ENCODE measurements at regions not wholly inside any gene's neighbourhood (a gene's known extent, or its start where the extent isn't known, plus 50 kb on each side); places are given as distances from the start of the nearest gene placed in this dataset.
"Not testable (repeated sequence)": the region's sequence is repeated elsewhere in the genome, so short reads cannot be mapped to it uniquely, and the experiment has no call there.

DNA sequence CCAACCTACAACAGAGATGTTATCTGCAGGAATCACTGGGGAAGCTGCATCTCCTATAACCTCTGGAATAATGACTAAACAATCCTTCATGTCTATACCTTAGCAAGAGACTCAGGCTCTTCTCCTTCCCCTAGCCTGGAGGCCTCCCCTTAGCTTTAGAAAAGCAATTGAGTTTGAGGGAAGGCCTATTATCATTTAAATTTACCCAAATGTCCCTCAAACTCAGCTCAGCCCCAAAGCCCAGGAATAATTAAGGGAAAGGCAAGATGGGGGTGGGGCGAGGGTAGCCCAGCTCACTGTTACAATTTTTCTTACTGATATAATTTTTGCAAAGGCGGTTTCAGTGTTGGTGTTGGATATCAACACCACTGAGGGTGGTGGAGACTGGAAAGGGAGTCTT, 151.4 kb upstream of the EEA1 start:
- DNase-seq (ENCODE audit: low read depth in 2 of 2) = no peak

- DNase-seq (ENCODE audit: low read depth in 2 of 2) = no peak
Observed at GRCh38 chr12:93080994-93081809, 152.1 kb upstream of the EEA1 start.

DNA sequence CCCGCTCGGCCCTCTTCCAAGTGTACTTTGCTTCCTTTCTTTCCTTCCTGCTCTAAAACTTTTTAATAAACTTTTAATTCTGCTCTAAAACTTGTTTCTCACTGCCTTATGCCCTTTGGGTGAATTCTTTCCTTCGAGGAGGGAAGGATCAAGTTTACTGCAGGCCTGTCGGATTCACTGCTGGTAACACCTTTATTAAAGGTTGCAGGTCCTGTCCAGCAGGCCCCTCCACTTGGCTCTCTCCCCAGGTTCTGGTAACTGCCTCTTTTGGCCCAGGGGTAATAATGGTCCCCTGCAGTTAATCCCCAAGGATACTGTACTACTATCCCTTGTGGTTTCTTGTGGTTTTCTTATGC, 152.7 kb upstream of the EEA1 start:
- DNase-seq (ENCODE audit: low read depth in 2 of 2) = no peak

DNA sequence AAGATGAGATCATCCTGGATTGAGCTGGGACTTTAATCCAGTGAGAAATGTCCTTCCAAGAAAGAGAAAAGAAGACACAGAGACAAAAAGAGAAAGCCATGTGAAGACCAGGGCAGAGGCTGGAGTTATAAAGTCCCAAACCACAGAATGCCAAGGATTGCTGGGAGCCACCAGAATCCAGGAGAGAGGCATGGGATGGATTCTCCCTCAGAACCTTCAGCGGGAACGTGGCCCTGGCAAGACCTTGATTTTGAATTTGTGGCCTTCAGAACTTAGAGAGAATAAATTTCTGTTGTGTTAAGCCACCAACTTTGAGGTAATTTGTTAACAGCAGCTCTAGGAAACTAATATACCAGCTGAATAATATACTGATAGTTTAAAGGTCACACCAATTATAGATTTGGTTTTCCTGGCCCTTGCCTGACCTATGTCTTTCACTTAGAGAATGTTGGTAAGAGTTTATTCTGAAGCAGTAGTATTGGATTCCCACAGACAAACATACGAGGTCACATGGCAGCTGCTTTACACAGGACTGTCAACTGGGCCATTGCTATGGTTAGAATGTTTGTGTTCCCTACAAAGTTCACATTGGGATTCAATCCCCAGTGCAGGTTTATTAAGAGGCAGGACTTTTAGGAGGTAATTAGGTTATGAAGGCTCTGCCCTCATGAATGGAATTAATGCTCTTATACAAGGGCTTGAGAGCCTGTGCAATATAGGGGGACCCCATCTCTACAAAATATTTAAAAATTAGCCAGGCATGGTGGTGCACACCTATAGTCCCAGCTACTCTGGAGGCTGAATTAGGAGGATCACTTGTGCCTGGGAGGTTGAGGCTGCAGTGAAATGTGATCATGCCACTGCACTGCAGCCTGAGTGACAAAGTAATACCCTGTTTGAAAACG, 156.5 kb upstream of the EEA1 start:
- DNase-seq (ENCODE audit: low read depth in 2 of 2) = no peak

DNA sequence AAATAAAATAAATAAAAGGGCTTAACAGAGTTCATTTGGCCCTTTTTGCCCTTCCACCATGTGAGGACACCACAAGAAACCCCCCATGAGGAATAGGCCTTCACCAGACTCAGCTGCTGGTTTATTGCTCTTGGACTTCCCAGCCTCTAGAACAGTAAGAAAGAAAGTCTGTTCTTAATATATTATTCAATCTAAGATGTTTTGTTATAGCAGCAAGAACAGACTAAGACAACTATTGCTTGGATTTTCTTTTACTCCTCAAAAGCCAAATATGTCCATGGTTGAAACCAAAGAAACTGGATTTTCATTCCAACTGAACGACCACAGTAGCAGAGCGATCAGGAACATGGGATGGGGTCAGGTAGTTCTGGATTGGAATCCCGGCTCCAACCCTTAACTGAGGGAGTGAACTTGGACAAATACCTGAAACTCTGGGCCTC, 157.2 kb upstream of the EEA1 start:
- DNase-seq (ENCODE audit: low read depth in 2 of 2) = no peak

DNA sequence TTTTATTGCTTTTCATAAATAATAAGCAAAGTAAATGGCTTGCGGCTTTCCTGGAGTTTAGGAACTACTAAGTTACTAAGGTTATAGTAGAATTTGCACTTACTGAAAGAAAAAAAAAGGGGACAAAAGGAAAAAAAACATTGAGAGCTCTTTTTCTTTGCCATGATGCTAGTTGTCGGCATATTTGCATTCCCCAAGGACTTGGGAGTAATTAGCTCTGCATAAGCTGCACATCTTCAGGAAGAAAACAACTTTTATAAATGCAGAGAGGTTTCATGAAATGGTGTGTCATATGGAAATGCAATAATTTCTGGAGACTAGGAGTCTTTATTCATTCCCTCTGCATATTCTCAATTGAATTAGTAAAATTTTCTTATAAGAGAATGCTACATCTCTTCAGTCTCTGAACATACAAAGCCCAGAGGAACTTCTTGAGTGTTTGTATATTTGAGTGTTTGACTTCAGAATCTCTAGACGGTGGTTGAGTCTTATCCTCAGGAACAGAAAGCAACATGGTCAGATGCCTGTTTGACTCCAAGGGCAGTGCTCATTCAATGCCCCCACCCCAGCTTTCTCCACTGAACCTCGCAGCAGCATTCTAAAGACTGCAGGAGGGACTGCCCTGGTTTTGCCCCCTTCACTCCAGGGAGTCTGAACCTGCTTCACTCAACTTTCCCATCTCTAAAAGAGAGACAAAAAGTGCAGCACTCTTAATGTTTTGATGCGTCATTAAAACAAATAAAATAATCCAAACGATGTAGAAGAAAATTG, 158.9 kb upstream of the EEA1 start:
- DNase-seq (ENCODE audit: low read depth in 2 of 2) = no peak

GRCh38 chr12:93089805-93090569, 160.9 kb upstream of the EEA1 start:
- DNase-seq (ENCODE audit: low read depth in 2 of 2) = no peak

- DNase-seq (ENCODE audit: low read depth in 2 of 2) = no peak
Observed at GRCh38 chr12:93090731-93091172, 161.7 kb upstream of the EEA1 start.

- no peak for DNase-seq (ENCODE audit: low read depth in 2 of 2)
Observed at GRCh38 chr12:93091886-93092648, 163.0 kb upstream of the EEA1 start.

GRCh38 chr12:93092649-93092945, 163.5 kb upstream of the EEA1 start:
- DNase-seq (ENCODE audit: low read depth in 2 of 2) = no peak

DNA sequence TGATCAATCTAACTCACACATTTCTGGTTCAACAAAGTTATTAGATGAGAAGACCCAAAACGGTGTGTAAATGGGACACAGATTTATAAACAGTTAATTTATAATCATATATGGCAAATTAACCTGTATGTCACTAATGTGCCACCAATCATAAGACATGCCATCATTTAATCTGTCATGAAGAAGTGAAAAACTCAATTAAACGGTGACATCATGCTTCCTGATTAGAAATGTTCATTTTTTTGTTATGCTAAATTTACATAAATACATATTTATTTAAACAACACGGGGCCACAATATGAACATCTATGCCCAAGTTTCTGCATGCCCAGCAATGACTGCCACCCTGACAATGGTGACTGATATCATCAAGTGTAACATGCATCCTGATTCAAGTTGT, 164.1 kb upstream of the EEA1 start:
- DNase-seq (ENCODE audit: low read depth in 2 of 2) = no peak

DNA sequence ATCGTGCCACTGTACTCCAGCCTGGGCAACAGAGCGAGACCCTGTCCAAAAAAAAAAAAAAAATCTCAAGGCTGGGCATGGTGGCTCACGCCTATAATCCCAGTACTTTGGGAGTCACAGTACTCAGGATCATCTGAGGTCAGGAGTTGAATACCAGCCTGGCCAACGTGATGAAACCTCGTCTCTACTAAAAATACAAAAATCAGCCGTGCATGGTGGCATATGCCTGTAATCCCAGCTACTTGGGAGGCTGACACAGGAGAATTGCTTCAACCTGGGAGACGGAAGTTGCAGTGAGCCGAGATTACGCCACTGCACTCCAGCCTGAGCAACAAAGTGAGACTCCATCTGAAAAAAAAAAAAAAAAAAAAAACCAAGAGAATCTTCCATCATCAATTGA, 165.1 kb upstream of the EEA1 start:
- DNase-seq (ENCODE audit: low read depth in 2 of 2) = not testable (repeated sequence)

GRCh38 chr12:93094988-93095737, 166.1 kb upstream of the EEA1 start:
- DNase-seq (ENCODE audit: low read depth in 2 of 2) = no peak

GRCh38 chr12:93097417-93097816, 168.3 kb upstream of the EEA1 start:
- DNase-seq (ENCODE audit: low read depth in 2 of 2) = no peak

DNA sequence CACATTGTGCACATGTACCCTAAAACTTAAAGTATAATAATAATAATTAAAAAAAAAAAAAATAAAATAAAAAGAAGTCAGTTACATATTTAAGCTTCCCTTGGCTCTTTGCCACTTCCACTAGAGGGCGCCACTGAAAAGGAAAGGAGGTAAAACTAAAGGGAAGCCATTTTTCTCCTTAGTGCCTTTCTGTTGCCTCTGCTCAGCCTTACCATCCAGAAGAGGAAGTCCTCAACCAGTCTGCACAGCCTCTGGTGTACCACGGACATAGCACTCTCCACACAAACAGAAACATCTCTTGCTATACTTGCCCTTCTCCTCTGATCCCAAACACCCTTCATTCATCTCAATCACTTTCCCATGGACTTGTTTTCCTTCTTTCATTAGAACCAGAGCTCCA, 169.0 kb upstream of the EEA1 start:
- DNase-seq (ENCODE audit: low read depth in 2 of 2) = peak; percentile 51 to 56

GRCh38 chr12:93099792-93100191, 170.7 kb upstream of the EEA1 start:
- DNase-seq (ENCODE audit: low read depth in 2 of 2) = no peak

DNA sequence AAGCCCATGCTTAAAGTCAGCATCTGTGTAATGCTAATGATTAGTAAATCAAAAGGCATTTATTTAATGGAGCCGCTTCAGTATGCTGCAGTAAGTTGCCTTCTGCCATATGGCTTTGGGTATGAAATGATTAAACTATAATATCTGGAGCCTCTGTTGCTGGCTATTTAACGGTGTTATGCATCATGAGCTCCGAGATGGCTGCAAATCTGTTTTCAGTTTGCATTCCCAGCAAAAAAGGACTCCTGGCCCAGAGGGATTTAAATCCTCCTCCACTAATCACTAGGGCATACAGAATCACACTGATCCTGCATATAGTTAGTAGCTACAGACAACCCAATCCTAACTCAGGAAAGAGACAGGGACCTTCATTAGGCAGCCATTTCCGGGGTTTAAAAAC, 171.5 kb upstream of the EEA1 start:
- DNase-seq (ENCODE audit: low read depth in 2 of 2) = no peak

DNA sequence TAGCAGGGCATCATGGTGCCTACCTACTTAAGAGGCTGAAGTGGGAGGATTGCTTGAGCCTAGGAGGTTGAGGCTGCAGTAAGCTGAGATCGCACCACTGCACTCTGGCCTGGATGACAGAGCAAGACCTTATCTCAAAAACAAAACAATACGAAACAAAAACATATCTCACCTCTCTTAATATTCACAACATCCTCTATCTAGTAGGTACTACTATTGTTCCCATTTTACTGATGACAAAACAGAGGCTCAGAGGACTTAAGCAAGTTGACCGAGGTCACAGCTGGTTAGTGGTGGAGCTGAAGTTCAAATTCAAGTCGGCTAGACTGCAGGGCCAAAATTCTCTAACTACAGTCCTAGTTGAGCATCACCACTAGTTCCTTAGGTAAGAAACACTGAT, 172.3 kb upstream of the EEA1 start:
- no peak for DNase-seq (ENCODE audit: low read depth in 2 of 2)

- no peak for DNase-seq (ENCODE audit: low read depth in 2 of 2)
Observed at GRCh38 chr12:93102312-93102711, 173.2 kb upstream of the EEA1 start.

DNA sequence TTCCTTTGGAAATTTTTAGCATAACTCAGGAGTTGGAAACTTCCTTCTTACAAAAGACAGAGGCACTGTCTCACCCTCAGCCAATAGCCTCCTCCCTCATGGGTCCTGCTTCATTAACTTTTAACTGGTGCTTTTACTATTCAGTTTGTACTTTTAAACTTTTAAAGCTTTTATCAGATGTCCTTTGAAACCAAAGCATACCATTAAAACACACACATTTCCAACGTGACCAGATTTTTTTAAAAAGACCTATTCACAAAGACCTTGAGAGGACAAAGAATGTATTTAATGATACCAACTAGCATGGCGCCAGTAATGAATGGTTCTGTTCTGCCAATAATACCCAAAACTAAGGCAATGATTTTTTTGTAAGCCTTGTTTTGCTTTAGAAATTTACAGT, 173.6 kb upstream of the EEA1 start:
- DNase-seq (ENCODE audit: low read depth in 2 of 2) = no peak

Data from activated CD4-positive, alpha-beta T cell treated with anti-CD3 and anti-CD28 coated beads for 24 hours (primary cell).